BJ (cell line): ENCODE measurements at regions not wholly inside any gene's neighbourhood (a gene's known extent, or its start where the extent isn't known, plus 50 kb on each side); places are given as distances from the start of the nearest gene placed in this dataset.

Experiments
- CTCF ChIA-PET: fragments of 350-600 bp; formaldehyde crosslinking; extraction: SDS; loops from one replicate; lab custom pipeline; 2021; ENCODE audit warnings: antibody characterized with exemption, inconsistent platforms; lab: Yijun Ruan, JAX
- POLR2A ChIA-PET: fragments of 300-600 bp; sonication (Branson Sonifier 250); formaldehyde crosslinking; extraction: SDS; loops from one replicate; lab custom pipeline; 2021; ENCODE audit warnings: antibody characterized with exemption; lab: Charles Lee
- DNase-seq: peaks from one replicate; pipeline ENCODE4 v3.0.0-alpha.2; 2011; ENCODE audit warnings: low read depth
- H3K27me3 ChIP-seq: 2 replicates; pipeline ENCODE4 v1.6.0; 2011; ENCODE audit warnings: low read length; ENCODE audit not compliant: control insufficient read depth, insufficient read depth
- H3K36me3 ChIP-seq: 2 replicates; pipeline ENCODE4 v1.5.1; 2011; ENCODE audit warnings: low read length; ENCODE audit not compliant: control insufficient read depth, insufficient read depth
- H3K4me3 ChIP-seq: 2 replicates; pipeline ENCODE4 v1.5.1; 2011; ENCODE audit warnings: low read depth, mild to moderate bottlenecking, control low read depth, low read length
- TF ChIP-seq, protein P1 (sequence below): IDR thresholded peaks from 2 replicates; pipeline ENCODE4 v1.5.1; 2011; ENCODE audit warnings: low read depth, mild to moderate bottlenecking, control low read depth, inconsistent platforms, low read length, moderate library complexity; ENCODE audit not compliant: insufficient read depth

DNA sequence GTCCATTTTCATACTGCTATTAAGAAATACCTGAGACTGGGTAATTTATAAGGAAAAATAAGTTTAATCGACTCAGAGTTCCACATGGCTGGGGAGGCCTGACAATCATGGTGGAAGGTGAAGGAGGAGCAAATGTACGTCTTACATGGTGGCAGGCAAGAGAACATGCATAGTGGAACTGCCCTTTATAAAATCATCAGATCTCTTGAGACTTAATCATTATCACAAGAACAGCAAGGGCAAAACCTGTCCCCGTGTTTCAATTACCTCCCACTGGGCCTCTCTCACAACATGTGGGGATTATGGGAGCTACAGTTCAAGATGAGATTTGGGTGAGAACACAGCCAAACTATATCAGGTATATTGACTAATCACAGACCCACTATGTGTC, 370.2 kb upstream of the USP24 start:
- no peak for DNase-seq
- Histone ChIP-seq H3K36me3 (no peaks in the 10 kb centered on the region), H3K27me3 (no peaks in the 10 kb centered on the region), H3K4me3 (no peak overlapping the region)
- ChIA-PET POLR2A (no interaction called here), CTCF (interaction anchor here (0.7 to 2.2 kb wide), 2 partner anchors 210 to 962 kb away, joined by 4 to 5 read pairs; no protein-coding TSS in a partner anchor)
- TF ChIP-seq, protein P1, sequence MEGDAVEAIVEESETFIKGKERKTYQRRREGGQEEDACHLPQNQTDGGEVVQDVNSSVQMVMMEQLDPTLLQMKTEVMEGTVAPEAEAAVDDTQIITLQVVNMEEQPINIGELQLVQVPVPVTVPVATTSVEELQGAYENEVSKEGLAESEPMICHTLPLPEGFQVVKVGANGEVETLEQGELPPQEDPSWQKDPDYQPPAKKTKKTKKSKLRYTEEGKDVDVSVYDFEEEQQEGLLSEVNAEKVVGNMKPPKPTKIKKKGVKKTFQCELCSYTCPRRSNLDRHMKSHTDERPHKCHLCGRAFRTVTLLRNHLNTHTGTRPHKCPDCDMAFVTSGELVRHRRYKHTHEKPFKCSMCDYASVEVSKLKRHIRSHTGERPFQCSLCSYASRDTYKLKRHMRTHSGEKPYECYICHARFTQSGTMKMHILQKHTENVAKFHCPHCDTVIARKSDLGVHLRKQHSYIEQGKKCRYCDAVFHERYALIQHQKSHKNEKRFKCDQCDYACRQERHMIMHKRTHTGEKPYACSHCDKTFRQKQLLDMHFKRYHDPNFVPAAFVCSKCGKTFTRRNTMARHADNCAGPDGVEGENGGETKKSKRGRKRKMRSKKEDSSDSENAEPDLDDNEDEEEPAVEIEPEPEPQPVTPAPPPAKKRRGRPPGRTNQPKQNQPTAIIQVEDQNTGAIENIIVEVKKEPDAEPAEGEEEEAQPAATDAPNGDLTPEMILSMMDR, result no peak

DNA sequence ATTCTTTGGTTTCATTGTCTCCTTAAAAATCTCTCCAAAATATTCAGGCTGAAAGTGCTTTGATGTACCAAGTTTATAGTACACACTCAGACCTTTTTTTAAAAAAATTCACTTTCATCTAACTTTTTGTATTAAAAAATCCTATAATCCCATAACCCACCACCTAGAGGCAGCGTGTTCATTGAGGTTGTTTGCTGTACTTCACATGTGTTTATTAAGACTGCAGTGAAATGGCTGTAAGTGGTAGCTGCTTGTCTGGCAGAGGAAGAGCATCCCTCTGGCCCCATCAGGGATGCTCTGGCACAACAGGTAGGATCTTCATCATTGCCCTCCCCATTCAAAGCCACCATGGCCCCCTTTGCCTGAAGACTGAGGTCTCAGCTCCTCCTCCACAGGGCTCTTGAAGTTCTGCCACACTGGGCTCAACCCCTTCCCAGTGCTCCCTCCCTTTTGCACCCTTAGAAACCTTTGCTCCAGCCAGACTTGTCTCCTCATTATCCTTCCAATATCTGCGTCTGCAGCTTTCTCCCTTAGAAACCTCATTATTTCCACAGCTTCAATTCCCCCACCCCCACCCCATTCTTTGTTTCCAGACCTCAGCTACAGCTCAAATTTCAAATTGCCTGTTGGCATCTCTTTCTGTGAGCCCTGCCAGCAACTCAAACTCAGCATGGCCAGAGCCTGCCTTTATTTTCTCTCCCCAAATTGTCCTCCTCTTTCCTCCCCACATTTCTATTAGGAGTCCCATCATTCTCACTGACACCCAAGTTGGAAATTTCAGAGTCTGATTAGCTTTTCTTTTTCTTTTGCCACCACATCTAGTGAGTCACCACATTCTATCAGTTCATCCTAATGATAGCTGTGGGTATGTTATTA, 369.6 kb upstream of the USP24 start:
- no peaks in the 10 kb centered on the region for H3K27me3 ChIP-seq
- CTCF ChIA-PET, result interaction anchor here (0.6 to 2.2 kb wide), 4 partner anchors 15 to 963 kb away, joined by 3 to 5 read pairs (median 4); no protein-coding TSS in a partner anchor
- TF ChIP-seq, protein P1, result no peak
- no peak overlapping the region for H3K4me3 ChIP-seq
- H3K36me3 ChIP-seq, result no peaks in the 10 kb centered on the region
- no peak for DNase-seq
- POLR2A ChIA-PET, result interaction anchor here (0.5 kb wide), 1 partner anchor 56 kb away, joined by 8 read pairs; no protein-coding TSS in a partner anchor

DNA sequence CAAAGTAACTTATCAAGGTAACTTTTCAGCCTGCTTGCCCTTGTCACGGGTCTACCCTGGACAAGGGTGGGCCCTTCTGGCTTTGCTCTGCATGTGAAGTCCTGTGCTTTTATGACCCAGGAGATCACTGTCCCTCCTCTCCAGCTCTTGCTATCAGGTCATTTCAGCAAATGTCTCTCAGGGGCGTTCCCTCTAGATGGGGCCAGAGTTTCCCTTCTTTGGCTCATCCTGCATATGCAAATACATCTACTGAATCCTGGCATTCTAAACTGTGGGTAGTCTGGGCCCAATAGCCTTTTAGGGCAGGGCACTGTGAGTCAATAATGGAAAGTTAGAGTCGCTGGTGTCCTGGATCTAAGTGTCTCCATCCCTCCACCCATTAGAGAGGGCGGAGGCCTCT, 366.9 kb upstream of the USP24 start:
- ChIA-PET POLR2A (no interaction called here), CTCF (interaction anchor here (1.2 kb wide), 1 partner anchor 15 kb away, joined by 3 read pairs; no protein-coding TSS in a partner anchor)
- no peak overlapping the region for H3K4me3 ChIP-seq
- H3K36me3 ChIP-seq, result no peaks in the 10 kb centered on the region
- no peaks in the 10 kb centered on the region for H3K27me3 ChIP-seq
- DNase-seq, result no peak
- TF ChIP-seq, protein P1, result no peak

DNA sequence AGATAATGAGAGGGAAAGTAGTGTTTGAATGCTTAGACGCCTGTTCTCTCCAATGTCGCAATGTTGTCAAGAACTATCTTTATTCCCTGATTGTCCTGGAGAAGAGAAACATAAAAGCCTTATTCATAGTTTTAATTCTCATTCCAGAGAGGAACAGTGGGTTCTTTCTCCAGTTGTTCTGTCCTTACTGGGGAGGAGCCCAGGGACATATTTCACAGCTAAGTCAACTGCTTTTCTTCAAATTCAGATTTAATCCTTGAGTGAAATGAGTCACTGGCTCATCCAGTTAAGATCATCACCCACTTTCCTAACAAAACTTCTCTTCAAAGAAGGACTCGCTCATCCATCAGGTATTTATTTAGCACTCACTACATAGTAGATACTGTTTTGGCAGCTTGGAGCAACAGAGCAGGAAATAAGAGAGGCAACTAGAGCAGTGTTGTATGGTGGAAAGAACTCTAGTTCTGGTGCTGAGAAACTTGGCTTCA, 365.7 kb upstream of the USP24 start:
- Histone ChIP-seq H3K36me3 (no peaks in the 10 kb centered on the region), H3K4me3 (no peak overlapping the region), H3K27me3 (no peaks in the 10 kb centered on the region)
- DNase-seq, result peak; percentile 79
- TF ChIP-seq, protein P1, result no peak
- POLR2A ChIA-PET, result no interaction called here
- CTCF ChIA-PET, result interaction anchor here (0.9 to 1.5 kb wide), 4 partner anchors 8 to 1004 kb away, joined by 3 to 4 read pairs (median 4); no protein-coding TSS in a partner anchor

DNA sequence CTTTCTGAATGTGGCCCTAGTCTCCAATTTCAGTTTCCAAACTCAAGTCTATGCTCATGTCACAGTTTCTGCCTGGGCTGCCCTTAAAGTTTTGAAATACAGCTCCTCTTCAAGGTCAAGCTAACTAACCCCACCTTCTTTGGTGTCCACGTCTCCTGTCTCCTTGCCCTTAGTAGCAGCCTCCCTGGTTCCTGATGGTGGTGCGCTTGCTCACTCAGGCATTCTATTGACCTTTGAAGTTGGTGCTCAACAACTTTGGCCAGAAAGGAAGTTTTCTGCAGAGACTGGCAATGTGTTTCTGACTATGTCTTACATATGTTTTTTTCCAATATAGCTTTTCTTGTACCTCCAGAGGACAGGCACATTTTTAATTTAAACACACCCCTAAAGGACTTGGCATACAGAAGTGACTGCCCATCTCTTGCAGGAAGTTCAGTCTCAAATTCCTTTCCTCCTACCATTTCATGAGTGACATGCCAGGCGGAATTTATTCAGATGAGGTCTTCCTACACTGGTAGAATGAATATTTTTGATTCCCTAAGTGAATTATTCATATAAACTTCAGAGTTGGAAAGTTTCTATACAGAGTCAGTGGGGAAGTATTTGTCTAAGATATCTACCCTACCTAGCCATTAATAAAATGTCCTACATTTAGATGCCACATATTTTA, 364.3 kb upstream of the USP24 start:
- no peaks in the 10 kb centered on the region for H3K36me3 ChIP-seq
- no peak overlapping the region for H3K4me3 ChIP-seq
- no peaks in the 10 kb centered on the region for H3K27me3 ChIP-seq
- TF ChIP-seq, protein P1, result no peak
- DNase-seq, result no peak
- ChIA-PET POLR2A (no interaction called here), CTCF (interaction anchor here (0.9 kb wide), 1 partner anchor 9 kb away, joined by 3 read pairs; no protein-coding TSS in a partner anchor)
